Upper lobe of left lung (tissue), 4 donors: ENCODE measurements at regions not wholly inside any gene's neighbourhood (a gene's known extent, or its start where the extent isn't known, plus 50 kb on each side); places are given as distances from the start of the nearest gene placed in this dataset.
"Not testable (repeated sequence)": the region's sequence is repeated elsewhere in the genome, so short reads cannot be mapped to it uniquely, and the experiment has no call there.

Source experiments
- CTCF ChIP-seq, 6 experiments: fragments of 450-650 bp in 4 of 6; fragments of 200-600 bp in 2 of 6; sonication (generic) in 2 of 6; IDR thresholded peaks; one replicate each; pipeline ENCODE4 v1.5.1; 2016 to 2019; ENCODE audit warnings: antibody characterized with exemption in 6 of 6
- POLR2A ChIP-seq, 4 donors: fragments of 450-650 bp; IDR thresholded peaks; one replicate each; pipeline ENCODE4 v1.5.1; 2016 to 2017; ENCODE audit warnings: antibody characterized with exemption in 4 of 4, mild to moderate bottlenecking in 2 of 4
- POLR2AphosphoS5 ChIP-seq, 2 donors: sonication (generic); formaldehyde crosslinking; IDR thresholded peaks; one replicate each; pipeline ENCODE4 v1.5.1; 2017; ENCODE audit warnings: antibody characterized with exemption in 2 of 2

DNA sequence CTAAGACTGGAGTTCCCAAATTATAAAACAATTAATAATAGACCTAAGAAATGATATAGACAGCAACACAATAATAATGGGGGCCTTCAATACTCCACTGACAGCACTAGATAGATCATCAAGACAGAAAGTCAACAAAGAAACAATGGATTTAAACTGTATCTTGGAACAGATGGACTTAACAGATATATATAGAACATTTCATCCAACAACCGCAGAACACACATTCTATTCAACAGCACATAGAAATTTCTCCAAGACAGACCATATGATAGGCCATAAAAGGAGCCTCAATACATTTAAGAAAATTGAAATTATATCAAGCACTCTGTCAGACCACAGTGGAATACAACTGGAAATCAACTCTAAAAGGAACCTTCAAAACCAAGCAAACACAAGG, 80.1 kb upstream of the LMNTD1 start:
- not testable (repeated sequence) for TF ChIP-seq POLR2A, CTCF, POLR2AphosphoS5 (IDR thresholded peaks at IDR 0.05)
